GM18499 (cell line): ENCODE measurements at regions not wholly inside any gene's neighbourhood (a gene's known extent, or its start where the extent isn't known, plus 50 kb on each side); places are given as distances from the start of the nearest gene placed in this dataset.

ENCODE experiments used
- ATAC-seq: cut with Tn5 transposase; IDR thresholded peaks from one replicate; pipeline ENCODE4 v1.9.1; 2021; ENCODE audit warnings: moderate number of reproducible peaks; ENCODE audit not compliant: insufficient read depth, unreplicated experiment

DNA sequence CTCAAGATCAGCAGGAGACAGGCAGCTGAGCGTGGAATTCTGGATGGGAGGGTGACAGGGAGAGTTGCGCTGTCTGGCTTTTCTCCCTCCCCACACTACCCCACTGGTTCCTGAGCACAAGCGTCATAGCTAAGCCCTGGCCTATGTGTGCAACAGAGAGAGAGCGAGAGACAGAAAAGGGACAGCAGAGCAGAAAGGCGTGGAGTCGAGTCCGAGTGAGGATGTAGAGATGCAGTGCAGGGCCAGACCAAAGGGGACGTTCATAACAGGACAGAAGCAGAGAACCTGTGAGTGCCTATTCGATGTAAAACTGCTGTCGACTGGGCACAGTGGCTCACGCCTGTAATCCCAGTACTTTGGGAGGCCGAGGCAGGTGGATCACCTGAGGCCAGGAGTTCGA lies 94.0 kb upstream of the TMEM45B start:
- ATAC-seq: no peak

- no peak for ATAC-seq
Measured at GRCh38 chr11:129722529-129722928, 93.1 kb upstream of the TMEM45B start.

DNA sequence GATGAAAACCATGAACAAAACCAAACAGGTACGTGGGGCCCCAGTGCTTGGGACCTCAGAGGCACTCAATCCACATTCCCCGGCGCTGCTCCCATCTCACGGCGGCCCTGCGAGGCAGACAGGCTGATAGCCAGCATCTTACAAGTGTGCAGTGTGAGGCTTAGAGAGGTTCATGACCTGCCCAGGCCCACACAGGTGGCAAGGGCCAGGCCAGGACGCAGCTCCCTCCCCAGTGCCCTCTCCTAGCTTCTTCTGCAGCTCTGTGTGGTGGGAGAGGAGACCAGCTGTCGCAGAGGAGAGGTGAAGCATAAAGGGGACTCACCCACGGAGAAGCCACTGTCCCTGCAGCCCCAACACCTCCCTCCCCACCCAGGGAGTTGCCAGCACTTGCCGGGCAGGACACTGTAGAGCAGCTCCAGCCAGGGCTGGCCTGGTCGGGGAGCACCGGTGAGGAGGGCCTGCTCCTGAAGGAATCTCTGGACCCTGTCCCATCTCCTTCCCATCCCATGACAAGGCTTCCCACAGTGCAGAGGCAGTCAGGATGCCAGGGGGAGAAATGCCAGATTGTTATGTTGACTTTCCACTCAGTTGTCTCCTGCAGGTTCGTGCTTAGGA lies 92.4 kb upstream of the TMEM45B start:
- ATAC-seq: no peak

DNA sequence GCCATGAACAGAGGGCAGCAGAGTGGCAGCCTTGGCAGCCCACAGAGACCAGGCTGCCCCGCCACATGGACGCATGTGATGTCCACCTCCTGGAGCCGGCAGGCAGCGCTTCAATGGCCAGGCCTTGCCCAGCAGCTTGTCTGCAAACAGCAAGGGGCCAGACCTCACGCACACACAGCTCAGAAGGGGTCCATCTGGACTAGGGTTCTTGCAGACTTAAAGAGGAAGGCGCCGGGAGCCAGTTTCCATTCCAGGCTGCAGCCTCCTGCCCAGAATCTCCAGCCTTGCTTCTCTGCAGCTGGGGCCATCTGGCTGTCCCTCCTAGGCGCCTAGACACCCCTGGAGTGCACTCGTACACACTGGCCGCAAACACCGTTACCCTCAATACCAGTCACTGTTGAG lies 91.9 kb upstream of the TMEM45B start:
- no peak for ATAC-seq

DNA sequence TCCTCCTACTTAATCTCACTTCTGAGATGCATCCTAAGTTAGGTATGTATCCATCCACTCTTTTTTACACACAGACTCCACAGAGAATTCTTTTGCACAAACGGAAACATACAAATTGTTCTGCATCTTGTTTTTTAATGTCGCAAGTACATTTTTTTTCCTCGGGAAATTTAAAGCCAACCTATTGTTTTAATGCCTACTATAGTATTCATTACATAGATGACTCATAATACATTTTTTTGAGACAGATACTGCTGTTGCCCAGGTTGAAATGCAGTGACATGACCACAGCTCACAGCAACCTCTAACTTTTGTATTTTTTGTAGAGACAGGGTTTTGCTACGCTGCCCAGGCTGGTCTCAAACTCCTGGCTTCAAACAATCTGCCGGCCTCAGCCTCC lies 90.8 kb upstream of the TMEM45B start:
- ATAC-seq: no peak

DNA sequence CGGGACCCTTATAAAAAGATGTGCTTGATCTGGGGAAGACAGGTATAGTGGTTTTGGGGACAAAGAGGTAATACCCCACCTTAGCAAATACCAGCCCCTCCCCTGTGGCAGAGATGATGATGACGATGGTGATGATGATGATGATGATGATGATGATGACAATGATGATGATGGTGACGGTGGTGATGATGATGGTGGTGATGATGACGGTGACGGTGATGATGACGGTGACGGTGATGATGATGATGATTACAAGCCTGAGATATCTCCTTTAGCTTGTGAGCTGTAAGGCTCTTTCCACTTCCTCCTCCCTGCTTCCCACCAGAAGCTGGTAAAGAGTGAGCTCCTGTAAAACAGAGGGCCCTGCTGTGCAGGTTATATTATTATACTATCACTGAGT lies 89.5 kb upstream of the TMEM45B start:
- ATAC-seq: no peak

- no peak for ATAC-seq
Measured at GRCh38 chr11:129728581-129728980, 87.1 kb upstream of the TMEM45B start.

- no peak for ATAC-seq
Measured at GRCh38 chr11:129729216-129729615, 86.4 kb upstream of the TMEM45B start.

- ATAC-seq: no peak
Measured at GRCh38 chr11:129729823-129730222, 85.8 kb upstream of the TMEM45B start.

GRCh38 chr11:129731316-129731715 lies 84.3 kb upstream of the TMEM45B start:
- no peak for ATAC-seq

GRCh38 chr11:129732941-129733340 lies 82.7 kb upstream of the TMEM45B start:
- no peak for ATAC-seq

DNA sequence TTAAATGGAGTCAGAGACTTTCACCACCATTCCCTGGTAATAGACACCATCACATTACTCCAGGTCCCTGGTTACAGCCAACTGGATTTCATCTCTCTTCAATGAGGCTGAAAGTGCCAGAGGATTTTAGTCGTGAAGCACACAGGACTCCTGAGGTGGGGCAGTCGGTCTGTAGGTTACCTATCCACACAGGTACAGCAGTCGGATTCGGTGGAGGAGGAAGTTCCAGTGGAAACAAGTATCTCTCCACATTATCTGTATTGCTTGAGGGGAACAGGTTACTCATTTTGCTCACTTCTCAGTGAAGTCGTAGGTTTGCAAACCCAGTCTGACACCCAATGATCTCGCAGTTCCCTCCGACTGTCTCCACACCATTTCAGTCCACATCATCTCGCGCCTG lies 82.3 kb upstream of the TMEM45B start:
- no peak for ATAC-seq

- no peak for ATAC-seq
Measured at GRCh38 chr11:129733981-129734380, 81.7 kb upstream of the TMEM45B start.

DNA sequence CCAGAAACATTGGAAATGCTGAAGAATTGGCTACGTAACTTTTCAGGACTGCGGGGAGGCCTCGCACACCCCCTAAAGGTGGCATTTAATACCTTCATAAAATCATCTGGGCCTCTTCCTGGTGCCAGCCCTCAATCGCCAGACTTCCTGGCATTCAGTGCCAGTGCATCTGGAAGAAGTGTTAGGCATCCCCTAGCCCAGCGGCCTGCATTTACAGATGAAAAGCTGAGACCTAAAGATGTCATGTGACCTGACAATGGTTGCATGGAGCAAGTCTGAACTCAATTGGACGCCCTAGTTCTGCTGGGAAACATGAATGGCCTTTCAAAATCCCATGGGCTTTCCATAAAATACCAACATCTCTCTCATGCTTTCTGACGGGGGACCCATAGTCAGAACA lies 81.0 kb upstream of the TMEM45B start:
- ATAC-seq: no peak

DNA sequence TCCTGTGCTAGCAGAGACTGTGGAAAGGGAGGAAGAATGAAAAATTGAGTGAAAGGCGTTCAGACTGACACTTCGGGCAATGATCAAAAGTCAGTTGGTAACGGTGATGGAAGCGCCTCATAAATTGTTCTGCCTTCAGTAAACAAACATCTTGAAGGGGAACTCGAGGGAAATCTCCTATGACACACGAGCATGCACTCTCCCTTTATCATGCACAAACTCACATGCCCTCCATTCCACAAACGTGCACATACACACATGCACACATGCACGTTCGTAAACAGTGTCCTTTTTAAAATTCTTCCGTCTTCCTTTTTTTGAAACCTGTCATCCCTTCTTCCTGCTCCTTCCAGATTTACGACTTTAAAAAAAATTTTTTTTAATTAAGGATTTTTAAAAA lies 77.8 kb upstream of the TMEM45B start:
- ATAC-seq: no peak

DNA sequence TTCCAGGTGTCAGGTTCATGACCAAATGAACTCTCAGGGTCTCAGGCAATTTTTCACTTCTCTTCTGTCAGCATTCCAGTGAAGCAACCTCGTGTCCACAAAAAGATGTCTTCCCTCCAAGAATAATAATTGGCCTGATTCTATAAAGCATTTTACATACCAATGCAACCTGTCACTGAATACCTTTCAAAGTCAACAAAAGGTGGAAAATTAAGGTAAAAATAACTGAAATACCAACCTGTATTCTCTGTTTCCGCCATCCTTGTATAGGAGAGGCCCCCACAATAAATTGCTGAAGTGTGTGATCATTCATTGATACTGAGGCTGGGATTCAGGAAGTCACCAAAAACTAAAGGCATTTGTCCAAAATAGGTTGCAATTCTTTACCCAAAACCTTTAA lies 77.4 kb upstream of the TMEM45B start:
- no peak for ATAC-seq

DNA sequence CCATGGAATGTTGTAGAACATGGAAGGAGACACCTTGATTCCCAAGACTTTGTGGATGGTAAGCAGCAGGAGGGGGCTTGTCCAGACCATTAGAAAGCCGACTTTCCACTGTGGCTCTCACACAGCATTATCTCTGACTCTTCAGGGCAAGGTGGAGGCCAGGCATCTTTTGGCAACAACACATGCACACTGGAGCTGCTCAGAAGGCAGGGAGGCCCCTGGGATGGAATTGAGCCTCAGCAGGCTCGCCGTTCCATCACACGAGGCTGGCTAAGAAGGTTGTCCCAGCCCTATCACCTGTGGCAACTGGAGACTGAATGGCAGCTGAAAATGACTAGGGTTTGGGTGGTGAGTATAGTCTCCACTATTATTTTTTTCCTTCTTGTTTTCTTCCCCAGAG lies 76.3 kb upstream of the TMEM45B start:
- ATAC-seq: no peak

- ATAC-seq: no peak
Measured at GRCh38 chr11:129740125-129740719, 75.4 kb upstream of the TMEM45B start.

DNA sequence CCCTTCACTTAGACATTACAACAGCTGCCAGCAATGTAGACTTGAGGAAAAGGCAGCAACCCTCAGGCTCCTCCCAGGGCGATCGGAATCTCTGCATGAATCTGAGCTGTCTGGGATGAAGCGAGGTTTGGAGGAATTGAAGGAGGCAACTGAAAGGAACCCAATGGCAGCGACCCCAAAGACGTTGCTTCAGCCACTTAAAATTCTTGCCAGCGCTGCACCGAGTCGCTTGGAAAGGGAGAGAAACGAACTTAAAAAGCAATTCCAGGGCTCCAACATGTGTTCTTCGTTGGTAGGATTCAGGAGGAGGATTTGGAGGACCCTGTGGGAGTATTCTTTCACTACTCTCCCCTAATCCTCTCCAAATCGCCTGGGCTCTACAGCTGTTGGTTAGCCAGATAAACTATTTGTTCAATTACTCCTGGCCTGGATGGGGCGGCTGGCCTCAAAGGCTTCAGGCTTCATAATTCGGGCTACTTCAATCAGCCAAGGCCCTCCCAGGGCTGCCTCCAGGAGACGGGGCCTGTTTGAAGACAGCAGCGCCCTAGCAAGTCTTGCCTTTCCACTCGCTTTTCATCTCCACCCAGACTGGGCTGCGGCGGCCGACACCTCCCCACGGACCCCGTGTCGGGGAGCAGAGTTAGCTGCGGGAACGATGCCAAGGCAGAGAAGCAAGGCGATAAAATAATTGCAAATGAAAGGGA lies 72.4 kb upstream of the TMEM45B start:
- no peak for ATAC-seq

- no peak for ATAC-seq
Measured at GRCh38 chr11:129747071-129747470, 68.6 kb upstream of the TMEM45B start.

GRCh38 chr11:129749141-129749540 lies 66.5 kb upstream of the TMEM45B start:
- no peak for ATAC-seq
